ENCODE measurements at regions not wholly inside any gene's neighbourhood (a gene's known extent, or its start where the extent isn't known, plus 50 kb on each side); places are given as distances from the start of the nearest gene placed in this dataset.

GRCh38 chr1:56376188-56376984 is 203.0 kb downstream of the PLPP3 start:
- H4K20me1 ChIP-seq (ENCODE audit: insufficient read depth, low read length, poor library complexity, severe bottlenecking), result no peaks in the 10 kb centered on the region
- H3K4me1 ChIP-seq (ENCODE audit: insufficient read depth, low read length, poor library complexity, severe bottlenecking), result no peaks in the 10 kb centered on the region
- H3K9me3 ChIP-seq (ENCODE audit: insufficient read depth, low read depth, low read length), result peaks cover 2% of the 10 kb centered on the region; the same call in 1 of the 2 replicates
- H3K9ac ChIP-seq (ENCODE audit: low read depth, low read length, poor library complexity, severe bottlenecking), result no peak overlapping the region
- H3K9me2 ChIP-seq (replicated peaks; ENCODE audit: low read depth, low read length), result no peaks in the 10 kb centered on the region
- no peak overlapping the region for H3K4me2 ChIP-seq (ENCODE audit: low read depth, low read length, poor library complexity, severe bottlenecking)
- H3K4me3 ChIP-seq (ENCODE audit: low read length, poor library complexity, severe bottlenecking), result no peak overlapping the region
- no peaks in the 10 kb centered on the region for H3F3A ChIP-seq (ENCODE audit: low read depth)
- no peaks in the 10 kb centered on the region for H3K27me3 ChIP-seq (ENCODE audit: insufficient read depth, low read length, poor library complexity, severe bottlenecking)
- H2AFZ ChIP-seq (ENCODE audit: low read length), result no peak overlapping the region
- no peaks in the 10 kb centered on the region for H3K36me3 ChIP-seq (ENCODE audit: insufficient read depth, low read length)
- no peak for TF ChIP-seq CTCF (conservative IDR thresholded peaks at IDR 0.05; ENCODE audit: low read length)
- TF ChIP-seq EZH2phosphoT487 (IDR thresholded peaks at IDR 0.05; ENCODE audit: borderline replicate concordance), result no peak
- no peaks in the 10 kb centered on the region for H3K79me2 ChIP-seq (ENCODE audit: insufficient read depth, low read length)

GRCh38 chr1:56375326-56375804 is 204.0 kb downstream of the PLPP3 start:
- no peaks in the 10 kb centered on the region for H3F3A ChIP-seq (ENCODE audit: low read depth)
- no peaks in the 10 kb centered on the region for H4K20me1 ChIP-seq (ENCODE audit: insufficient read depth, low read length, poor library complexity, severe bottlenecking)
- H3K4me2 ChIP-seq (ENCODE audit: low read depth, low read length, poor library complexity, severe bottlenecking), result no peak overlapping the region
- H3K27me3 ChIP-seq (ENCODE audit: insufficient read depth, low read length, poor library complexity, severe bottlenecking), result no peaks in the 10 kb centered on the region
- no peak overlapping the region for H2AFZ ChIP-seq (ENCODE audit: low read length)
- TF ChIP-seq CTCF (conservative IDR thresholded peaks at IDR 0.05; ENCODE audit: low read length) (no peak), EZH2phosphoT487 (IDR thresholded peaks at IDR 0.05; ENCODE audit: borderline replicate concordance) (no peak)
- H3K4me3 ChIP-seq (ENCODE audit: low read length, poor library complexity, severe bottlenecking), result no peak overlapping the region
- no peak overlapping the region for H3K9ac ChIP-seq (ENCODE audit: low read depth, low read length, poor library complexity, severe bottlenecking)
- H3K79me2 ChIP-seq (ENCODE audit: insufficient read depth, low read length), result no peaks in the 10 kb centered on the region
- peaks cover 2% of the 10 kb centered on the region; the same call in 1 of the 2 replicates for H3K9me3 ChIP-seq (ENCODE audit: insufficient read depth, low read depth, low read length)
- H3K36me3 ChIP-seq (ENCODE audit: insufficient read depth, low read length), result no peaks in the 10 kb centered on the region
- H3K9me2 ChIP-seq (replicated peaks; ENCODE audit: low read depth, low read length), result no peaks in the 10 kb centered on the region
- H3K4me1 ChIP-seq (ENCODE audit: insufficient read depth, low read length, poor library complexity, severe bottlenecking), result no peaks in the 10 kb centered on the region

- no peak for TF ChIP-seq CTCF (conservative IDR thresholded peaks at IDR 0.05; ENCODE audit: low read length)
- TF ChIP-seq EZH2phosphoT487 (IDR thresholded peaks at IDR 0.05; ENCODE audit: borderline replicate concordance), result no peak
- Histone ChIP-seq H4K20me1 (ENCODE audit: insufficient read depth, low read length, poor library complexity, severe bottlenecking) (no peaks in the 10 kb centered on the region), H3K79me2 (ENCODE audit: insufficient read depth, low read length) (no peaks in the 10 kb centered on the region), H2AFZ (ENCODE audit: low read length) (no peak overlapping the region), H3K4me1 (ENCODE audit: insufficient read depth, low read length, poor library complexity, severe bottlenecking) (no peaks in the 10 kb centered on the region), H3K4me2 (ENCODE audit: low read depth, low read length, poor library complexity, severe bottlenecking) (no peak overlapping the region), H3K9me3 (ENCODE audit: insufficient read depth, low read depth, low read length) (peaks cover 2% of the 10 kb centered on the region; the same call in 1 of the 2 replicates), H3F3A (ENCODE audit: low read depth) (no peaks in the 10 kb centered on the region), H3K9me2 (replicated peaks; ENCODE audit: low read depth, low read length) (no peaks in the 10 kb centered on the region), H3K36me3 (ENCODE audit: insufficient read depth, low read length) (no peaks in the 10 kb centered on the region), H3K27me3 (ENCODE audit: insufficient read depth, low read length, poor library complexity, severe bottlenecking) (no peaks in the 10 kb centered on the region), H3K9ac (ENCODE audit: low read depth, low read length, poor library complexity, severe bottlenecking) (no peak overlapping the region), H3K4me3 (ENCODE audit: low read length, poor library complexity, severe bottlenecking) (no peak overlapping the region)
These were observed 205.1 kb downstream of the PLPP3 start for GRCh38 chr1:56374026-56374974.

Measured in Loucy (cell line).